ENCODE measurements at regions not wholly inside any gene's neighbourhood (a gene's known extent, or its start where the extent isn't known, plus 50 kb on each side); places are given as distances from the start of the nearest gene placed in this dataset.
"Not testable (repeated sequence)": the region's sequence is repeated elsewhere in the genome, so short reads cannot be mapped to it uniquely, and the experiment has no call there.

GRCh38 chr17:71450657-71451056 is 670.2 kb upstream of the SOX9 start:
- POLR2A ChIA-PET; H3K9me3 Mint-ChIP-seq (ENCODE audit: low read depth); H3K36me3 Mint-ChIP-seq (ENCODE audit: low read depth); intact Hi-C loops (cut with DNase I, micrococcal nuclease); CTCF ChIA-PET; ATAC-seq; H3K4me1 Mint-ChIP-seq; H3K27me3 Mint-ChIP-seq; H3K4me3 Mint-ChIP-seq; H3K27ac Mint-ChIP-seq; DNase-seq: not testable (repeated sequence)

- no peak for DNase-seq
- Mint-ChIP-seq H3K27ac (no peak overlapping the region), H3K4me1 (no peaks in the 10 kb centered on the region), H3K4me3 (no peak overlapping the region), H3K36me3 (ENCODE audit: low read depth) (no peaks in the 10 kb centered on the region), H3K27me3 (no peaks in the 10 kb centered on the region), H3K9me3 (ENCODE audit: low read depth) (no peaks in the 10 kb centered on the region)
- CTCF ChIA-PET = no interaction called here
- intact Hi-C loops (cut with DNase I, micrococcal nuclease) = no loop called here
- POLR2A ChIA-PET = no interaction called here
- no peak for ATAC-seq
Measured at GRCh38 chr17:71453876-71454422, 666.9 kb upstream of the SOX9 start.

DNA sequence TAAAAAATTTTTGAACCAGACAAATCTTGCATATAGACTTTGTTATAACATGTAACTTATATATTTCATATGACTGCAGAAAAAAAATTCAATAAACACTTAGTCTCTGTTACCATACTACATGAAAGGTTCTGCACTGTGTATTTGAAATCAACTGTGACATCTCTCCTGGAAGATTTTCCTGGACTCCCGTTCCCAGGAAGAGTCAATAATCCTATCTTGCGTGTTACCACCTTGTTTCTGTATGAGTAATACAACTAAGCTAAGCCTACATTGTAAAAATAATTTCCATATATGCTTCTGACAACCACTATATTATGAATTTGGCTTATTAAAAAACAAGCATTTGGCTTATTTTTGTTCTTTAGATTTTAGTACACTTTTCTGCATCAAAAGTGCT is 665.6 kb upstream of the SOX9 start:
- no peaks in the 10 kb centered on the region for H3K36me3 Mint-ChIP-seq (ENCODE audit: low read depth)
- ATAC-seq = no peak
- no peak overlapping the region for H3K27ac Mint-ChIP-seq
- H3K4me1 Mint-ChIP-seq = no peaks in the 10 kb centered on the region
- CTCF ChIA-PET = no interaction called here
- H3K27me3 Mint-ChIP-seq = no peaks in the 10 kb centered on the region
- DNase-seq = no peak
- H3K9me3 Mint-ChIP-seq (ENCODE audit: low read depth) = no peaks in the 10 kb centered on the region
- intact Hi-C loops (cut with DNase I, micrococcal nuclease) = no loop called here
- POLR2A ChIA-PET = no interaction called here
- H3K4me3 Mint-ChIP-seq = no peak overlapping the region

- intact Hi-C loops (cut with DNase I, micrococcal nuclease) = no loop called here
- no peaks in the 10 kb centered on the region for H3K9me3 Mint-ChIP-seq (ENCODE audit: low read depth)
- CTCF ChIA-PET = no interaction called here
- DNase-seq = no peak
- ATAC-seq = no peak
- POLR2A ChIA-PET = no interaction called here
- no peaks in the 10 kb centered on the region for H3K27me3 Mint-ChIP-seq
- H3K4me1 Mint-ChIP-seq = no peaks in the 10 kb centered on the region
- H3K4me3 Mint-ChIP-seq = no peak overlapping the region
- no peaks in the 10 kb centered on the region for H3K36me3 Mint-ChIP-seq (ENCODE audit: low read depth)
- H3K27ac Mint-ChIP-seq = no peak overlapping the region
Measured at GRCh38 chr17:71458322-71458721, 662.5 kb upstream of the SOX9 start.

DNA sequence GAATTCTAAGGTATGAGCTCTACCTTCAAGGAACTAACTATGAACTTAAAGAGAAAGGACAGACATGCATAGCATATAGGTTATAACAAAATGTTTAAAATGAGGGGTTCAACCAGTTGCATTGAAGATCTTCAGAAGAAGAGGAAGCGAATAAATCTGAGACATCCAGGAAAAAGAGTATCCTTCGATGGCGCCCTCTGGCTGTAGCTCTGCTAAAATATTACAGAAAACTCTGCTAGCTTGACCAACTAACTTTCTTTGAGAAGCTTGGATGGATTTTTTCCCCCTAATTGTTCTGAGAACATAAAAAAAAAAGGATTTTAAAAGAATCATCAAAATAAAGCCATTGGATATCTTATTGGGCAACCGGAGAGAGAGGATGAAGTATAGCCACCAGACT is 659.9 kb upstream of the SOX9 start:
- Mint-ChIP-seq H3K4me3 (no peak overlapping the region), H3K4me1 (no peaks in the 10 kb centered on the region), H3K9me3 (ENCODE audit: low read depth) (no peaks in the 10 kb centered on the region), H3K27ac (no peak overlapping the region), H3K36me3 (ENCODE audit: low read depth) (no peaks in the 10 kb centered on the region), H3K27me3 (no peaks in the 10 kb centered on the region)
- ATAC-seq = no peak
- DNase-seq = peak; percentile 8
- intact Hi-C loops (cut with DNase I, micrococcal nuclease) = loop anchor here in 1 of 2 experiments (5.0 kb wide), 1 partner anchor 824 kb away; no protein-coding TSS in a partner anchor
- POLR2A ChIA-PET = no interaction called here
- CTCF ChIA-PET = no interaction called here

GRCh38 chr17:71461498-71462169 is 659.2 kb upstream of the SOX9 start:
- DNase-seq (no peak), ATAC-seq (no peak)
- no peaks in the 10 kb centered on the region for H3K27me3 Mint-ChIP-seq
- no peaks in the 10 kb centered on the region for H3K36me3 Mint-ChIP-seq (ENCODE audit: low read depth)
- H3K4me1 Mint-ChIP-seq = no peaks in the 10 kb centered on the region
- ChIA-PET POLR2A (no interaction called here), CTCF (no interaction called here)
- intact Hi-C loops (cut with DNase I, micrococcal nuclease) = loop anchor here in 1 of 2 experiments (5.0 kb wide), 1 partner anchor 824 kb away; no protein-coding TSS in a partner anchor
- H3K4me3 Mint-ChIP-seq = no peak overlapping the region
- no peaks in the 10 kb centered on the region for H3K9me3 Mint-ChIP-seq (ENCODE audit: low read depth)
- H3K27ac Mint-ChIP-seq = no peak overlapping the region

DNA sequence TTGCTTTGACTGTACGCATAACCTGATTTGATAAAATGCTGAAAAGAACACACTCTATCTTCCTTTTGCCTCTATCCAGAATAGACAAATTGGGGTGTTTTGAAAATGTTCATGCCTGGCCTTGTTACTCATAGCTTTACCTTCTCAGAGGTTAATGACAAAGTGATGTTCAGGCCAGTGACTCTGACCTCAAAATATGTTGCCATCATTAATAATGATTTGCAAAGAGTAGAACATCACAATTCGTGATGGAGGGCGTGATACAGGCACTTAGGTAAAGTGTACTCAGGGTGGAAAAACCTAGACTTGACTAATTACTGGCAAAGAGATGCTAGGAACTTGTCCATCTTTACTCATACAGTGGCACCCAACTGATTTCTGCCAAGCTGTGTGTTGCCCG is 656.6 kb upstream of the SOX9 start:
- intact Hi-C loops (cut with DNase I, micrococcal nuclease) = loop anchor here in 1 of 2 experiments (5.0 kb wide), 1 partner anchor 827 kb away; no protein-coding TSS in a partner anchor
- H3K4me3 Mint-ChIP-seq = no peak overlapping the region
- no peaks in the 10 kb centered on the region for H3K27me3 Mint-ChIP-seq
- ATAC-seq (no peak), DNase-seq (no peak)
- no peaks in the 10 kb centered on the region for H3K36me3 Mint-ChIP-seq (ENCODE audit: low read depth)
- CTCF ChIA-PET = interaction anchor here (0.8 kb wide), 1 partner anchor 1095 kb away, joined by 3 read pairs; no protein-coding TSS in a partner anchor
- no peaks in the 10 kb centered on the region for H3K9me3 Mint-ChIP-seq (ENCODE audit: low read depth)
- POLR2A ChIA-PET = no interaction called here
- no peaks in the 10 kb centered on the region for H3K4me1 Mint-ChIP-seq
- no peak overlapping the region for H3K27ac Mint-ChIP-seq

GRCh38 chr17:71464751-71465150 is 656.1 kb upstream of the SOX9 start:
- Mint-ChIP-seq H3K4me3 (no peak overlapping the region), H3K9me3 (ENCODE audit: low read depth) (no peaks in the 10 kb centered on the region), H3K27ac (no peak overlapping the region), H3K36me3 (ENCODE audit: low read depth) (no peaks in the 10 kb centered on the region), H3K27me3 (no peaks in the 10 kb centered on the region), H3K4me1 (no peaks in the 10 kb centered on the region)
- DNase-seq = no peak
- ChIA-PET POLR2A (no interaction called here), CTCF (no interaction called here)
- intact Hi-C loops (cut with DNase I, micrococcal nuclease) = loop anchor here in 1 of 2 experiments (5.0 kb wide), 1 partner anchor 827 kb away; no protein-coding TSS in a partner anchor
- ATAC-seq = no peak

DNA sequence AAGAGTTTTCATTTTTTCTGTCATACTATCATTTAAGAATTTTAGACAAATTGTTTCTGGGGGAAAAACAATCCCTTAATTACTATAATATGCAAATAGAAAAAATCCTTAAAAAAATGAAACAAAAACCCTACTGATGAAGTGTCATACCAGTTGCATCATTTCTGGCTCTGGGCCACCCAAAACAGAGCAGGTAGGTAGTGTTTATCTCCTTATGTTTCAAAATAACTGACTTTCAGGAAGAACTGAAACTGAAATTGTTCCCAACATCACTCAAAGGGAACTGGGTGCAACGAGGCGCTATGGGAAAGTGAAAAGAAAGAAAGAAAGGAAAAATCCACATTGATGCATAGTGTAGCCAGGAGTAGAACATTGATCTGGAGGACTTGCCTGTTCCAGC is 653.1 kb upstream of the SOX9 start:
- intact Hi-C loops (cut with DNase I, micrococcal nuclease) = no loop called here
- no peak for DNase-seq
- Mint-ChIP-seq H3K9me3 (ENCODE audit: low read depth) (no peaks in the 10 kb centered on the region), H3K4me3 (no peak overlapping the region), H3K4me1 (no peaks in the 10 kb centered on the region), H3K27ac (no peak overlapping the region), H3K36me3 (ENCODE audit: low read depth) (no peaks in the 10 kb centered on the region), H3K27me3 (no peaks in the 10 kb centered on the region)
- POLR2A ChIA-PET = no interaction called here
- ATAC-seq = no peak
- CTCF ChIA-PET = interaction anchor here (0.7 kb wide), 1 partner anchor 831 kb away, joined by 3 read pairs; no protein-coding TSS in a partner anchor

DNA sequence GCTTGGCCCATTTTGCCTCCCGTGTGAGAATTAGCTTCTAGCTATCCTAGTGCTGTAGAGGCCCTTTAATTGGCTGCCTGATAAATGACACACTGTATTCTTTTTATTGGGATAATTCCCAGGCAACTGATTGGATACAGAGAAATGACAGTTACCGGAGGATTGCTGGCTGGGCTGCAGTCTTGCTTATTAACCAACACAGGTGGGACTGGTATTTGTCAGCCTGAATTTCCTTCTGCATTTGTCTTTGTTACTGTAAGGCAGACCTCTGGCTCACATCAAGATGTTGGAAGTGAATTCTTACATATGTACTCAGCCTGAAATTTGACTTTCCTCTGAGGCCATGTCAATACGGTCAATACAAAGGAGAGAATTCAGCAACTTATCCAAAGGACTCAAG is 650.8 kb upstream of the SOX9 start:
- Mint-ChIP-seq H3K27ac (no peak overlapping the region), H3K4me3 (no peak overlapping the region), H3K4me1 (no peaks in the 10 kb centered on the region), H3K36me3 (ENCODE audit: low read depth) (no peaks in the 10 kb centered on the region), H3K27me3 (no peaks in the 10 kb centered on the region), H3K9me3 (ENCODE audit: low read depth) (no peaks in the 10 kb centered on the region)
- ATAC-seq = no peak
- ChIA-PET CTCF (no interaction called here), POLR2A (no interaction called here)
- intact Hi-C loops (cut with DNase I, micrococcal nuclease) = loop anchor here in 1 of 2 experiments (10.0 kb wide), 1 partner anchor 1075 kb away; no protein-coding TSS in a partner anchor
- no peak for DNase-seq

DNA sequence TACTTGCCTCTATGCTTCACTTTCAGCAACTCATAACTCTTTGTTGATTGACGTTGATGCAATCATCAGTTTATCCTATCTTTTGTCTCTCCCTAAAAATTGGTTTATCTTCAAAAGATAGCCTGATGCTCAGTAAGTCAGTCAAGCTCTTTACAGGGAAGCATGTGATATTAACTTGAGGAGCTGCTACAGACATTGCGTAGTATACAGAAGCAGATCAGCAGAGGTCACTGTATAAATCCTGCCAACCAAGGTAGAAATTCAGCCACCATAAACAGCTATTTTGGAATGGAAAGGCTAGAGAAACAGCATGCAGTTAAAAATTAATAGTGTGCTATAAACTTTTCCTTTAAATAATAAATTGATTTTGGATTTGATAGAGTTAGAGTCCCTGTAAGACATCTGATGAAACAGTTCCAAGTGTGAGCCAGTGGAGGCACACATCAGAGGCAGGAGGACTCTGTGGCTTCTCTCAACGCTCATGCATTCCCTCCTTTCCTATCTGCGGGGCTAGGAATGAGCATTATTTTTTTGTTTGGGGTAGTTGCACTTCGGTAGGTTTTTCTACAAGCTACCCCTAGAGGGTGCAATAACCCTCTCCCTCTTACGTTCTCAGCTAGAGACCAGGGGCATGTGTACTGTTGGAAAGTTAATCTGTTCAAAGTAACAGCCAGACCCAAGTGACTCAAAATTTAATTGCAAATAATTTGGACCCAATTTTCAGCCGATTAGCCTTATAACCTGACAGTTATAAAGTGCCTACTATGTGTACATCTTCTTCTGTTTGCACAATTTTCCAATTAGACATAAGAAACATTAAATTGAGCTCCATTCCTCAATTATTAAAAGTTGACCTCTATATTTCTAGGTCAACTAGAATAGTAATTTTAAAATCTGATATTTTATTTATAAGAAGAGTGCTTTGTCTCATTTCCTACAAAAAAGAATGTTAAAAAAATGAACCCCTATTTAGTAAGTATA is 647.7 kb upstream of the SOX9 start:
- Mint-ChIP-seq H3K27me3 (no peaks in the 10 kb centered on the region), H3K4me3 (no peak overlapping the region), H3K9me3 (ENCODE audit: low read depth) (peaks cover under 1% of the 10 kb centered on the region), H3K27ac (no peak overlapping the region), H3K4me1 (no peaks in the 10 kb centered on the region), H3K36me3 (ENCODE audit: low read depth) (no peaks in the 10 kb centered on the region)
- ChIA-PET CTCF (interaction anchor here (1.8 kb wide), 1 partner anchor 12 kb away, joined by 7 read pairs; no protein-coding TSS in a partner anchor), POLR2A (no interaction called here)
- intact Hi-C loops (cut with DNase I, micrococcal nuclease) = loop anchor here (1.0 to 10.0 kb wide), 4 partner anchors 645 to 1072 kb away; no protein-coding TSS in a partner anchor
- no peak for DNase-seq
- ATAC-seq = no peak
